Keratinocyte (primary cell): ENCODE measurements at regions not wholly inside any gene's neighbourhood (a gene's known extent, or its start where the extent isn't known, plus 50 kb on each side); places are given as distances from the start of the nearest gene placed in this dataset.

ENCODE experiments used
- DNase-seq: peaks from one replicate; pipeline ENCODE4 v3.0.0-alpha.2; 2011; ENCODE audit warnings: low read depth, missing footprints, low spot score
- FAIRE-seq: peaks from 2 replicates; lab custom pipeline; 2011; peaks lifted over from hg19 to GRCh38; lab: Jason Lieb, UNC
- H2AFZ ChIP-seq: 2 replicates; pipeline ENCODE4 v1.6.0; 2012; ENCODE audit warnings: low read length, control low read depth, inconsistent platforms; ENCODE audit not compliant: control insufficient read depth
- H3K27ac ChIP-seq: 2 replicates; pipeline ENCODE4 v1.5.1; 2011; ENCODE audit warnings: low read length; ENCODE audit not compliant: control insufficient read depth, insufficient read depth
- H3K27me3 ChIP-seq: 3 replicates; pipeline ENCODE4 v1.6.0; 2011; ENCODE audit warnings: low read length; ENCODE audit not compliant: control insufficient read depth, insufficient read depth; ENCODE audit errors: extremely low read depth
- H3K36me3 ChIP-seq, 2 experiments: 2 replicates in 1 of 2; 3 replicates in 1 of 2; pipeline ENCODE4 v1.5.1; 2011; ENCODE audit warnings: low read length in 2 of 2, mild to moderate bottlenecking in 1 of 2; ENCODE audit not compliant: control insufficient read depth in 2 of 2, insufficient read depth in 2 of 2; ENCODE audit errors: extremely low read depth in 1 of 2
- H3K4me1 ChIP-seq: 3 replicates; pipeline ENCODE4 v1.5.1; 2011; ENCODE audit warnings: low read length; ENCODE audit not compliant: control insufficient read depth, insufficient read depth; ENCODE audit errors: extremely low read depth
- H3K4me2 ChIP-seq: 3 replicates; pipeline ENCODE4 v1.6.0; 2011; ENCODE audit warnings: low read depth, low read length; ENCODE audit not compliant: control insufficient read depth, insufficient read depth; ENCODE audit errors: extremely low read depth
- H3K4me3 ChIP-seq, 3 experiments: fragments of 200-600 bp in 1 of 3; sonication (generic) in 1 of 3; 2 replicates in 2 of 3; 3 replicates in 1 of 3; pipeline ENCODE4 v1.5.1; 2011 to 2016; ENCODE audit warnings: low read length in 3 of 3, mild to moderate bottlenecking in 3 of 3, control low read depth in 2 of 3, inconsistent platforms in 1 of 3, low read depth in 1 of 3, mixed read lengths in 1 of 3, mixed run types in 1 of 3, moderate library complexity in 1 of 3; ENCODE audit not compliant: control insufficient read depth in 2 of 3, insufficient read depth in 2 of 3; ENCODE audit errors: extremely low read depth in 1 of 3
- H3K79me2 ChIP-seq: 2 replicates; pipeline ENCODE4 v1.6.0; 2012; ENCODE audit warnings: low read length; ENCODE audit not compliant: control insufficient read depth, insufficient read depth
- H3K9ac ChIP-seq: 3 replicates; pipeline ENCODE4 v1.6.0; 2011; ENCODE audit warnings: low read length; ENCODE audit not compliant: control insufficient read depth, insufficient read depth; ENCODE audit errors: extremely low read depth
- H3K9me1 ChIP-seq: 3 replicates; pipeline ENCODE4 v1.6.0; 2011; ENCODE audit warnings: low read length; ENCODE audit not compliant: control insufficient read depth, insufficient read depth; ENCODE audit errors: extremely low read depth
- H3K9me3 ChIP-seq: 2 replicates; pipeline ENCODE4 v1.5.1; 2012; ENCODE audit warnings: low read depth, low read length; ENCODE audit not compliant: control insufficient read depth
- H4K20me1 ChIP-seq: 3 replicates; pipeline ENCODE4 v1.6.0; 2011; ENCODE audit warnings: low read length; ENCODE audit not compliant: control insufficient read depth, insufficient read depth; ENCODE audit errors: extremely low read depth
- CTCF ChIP-seq, 3 experiments: IDR thresholded peaks in 1 of 3; conservative IDR thresholded peaks in 1 of 3; optimal IDR thresholded peaks in 1 of 3; 2 replicates in 2 of 3; 3 replicates in 1 of 3; pipeline versions ENCODE3 to v1.5.1; 2011; ENCODE audit warnings: low read length in 3 of 3, mild to moderate bottlenecking in 3 of 3, moderate library complexity in 2 of 3, control low read depth in 1 of 3, inconsistent platforms in 1 of 3; ENCODE audit not compliant: insufficient read depth in 2 of 3; ENCODE audit errors: extremely low read depth in 1 of 3
- EZH2 ChIP-seq: IDR thresholded peaks from one replicate; pipeline ENCODE4 v1.6.1; 2012; ENCODE audit warnings: inconsistent platforms, mild to moderate bottlenecking, low read length, moderate library complexity
- dilution Hi-C: fragments of 300-500 bp; cut with MboI; formaldehyde crosslinking; loops from one replicate; pipeline ENCODE4 v1.7.0; 2020; ENCODE audit warnings: low sequenced_read_pairs; ENCODE audit not compliant: extremely low pct_ligation_motif_present

GRCh38 chr5:74074111-74074510 is 448.1 kb downstream of the ARHGEF28 start:
- no peak overlapping the region for H3K27ac ChIP-seq
- H3K4me2 ChIP-seq: no peak overlapping the region
- H3K4me3 ChIP-seq: no peak overlapping the region
- no peaks in the 10 kb centered on the region for H4K20me1 ChIP-seq
- H2AFZ ChIP-seq: no peak overlapping the region
- no peaks in the 10 kb centered on the region for H3K27me3 ChIP-seq
- DNase-seq: no peak
- no peak for FAIRE-seq
- TF ChIP-seq EZH2 (no peak), CTCF (optimal IDR thresholded peaks at IDR 0.05 in 1 of 3, IDR thresholded peaks at IDR 0.05 in 1 of 3, conservative IDR thresholded peaks at IDR 0.05 in 1 of 3; ENCODE audit: extremely low read depth in 1 of 3, insufficient read depth in 2 of 3, low read length in 3 of 3) (no peak)
- H3K36me3 ChIP-seq: no peaks in the 10 kb centered on the region
- no peaks in the 10 kb centered on the region for H3K9me3 ChIP-seq
- dilution Hi-C loops: no loop called here
- H3K79me2 ChIP-seq: no peaks in the 10 kb centered on the region
- H3K4me1 ChIP-seq: peaks cover 6% of the 10 kb centered on the region
- H3K9ac ChIP-seq: no peak overlapping the region
- H3K9me1 ChIP-seq: no peaks in the 10 kb centered on the region

- H3K9me3 ChIP-seq: no peaks in the 10 kb centered on the region
- no peak overlapping the region for H3K4me3 ChIP-seq
- no peaks in the 10 kb centered on the region for H3K27me3 ChIP-seq
- dilution Hi-C loops: no loop called here
- peaks cover 6% of the 10 kb centered on the region for H3K4me1 ChIP-seq
- FAIRE-seq (no peak), DNase-seq (no peak)
- TF ChIP-seq EZH2 (no peak), CTCF (optimal IDR thresholded peaks at IDR 0.05 in 1 of 3, IDR thresholded peaks at IDR 0.05 in 1 of 3, conservative IDR thresholded peaks at IDR 0.05 in 1 of 3; ENCODE audit: extremely low read depth in 1 of 3, insufficient read depth in 2 of 3, low read length in 3 of 3) (no peak)
- H3K9me1 ChIP-seq: no peaks in the 10 kb centered on the region
- H3K79me2 ChIP-seq: no peaks in the 10 kb centered on the region
- H3K9ac ChIP-seq: no peak overlapping the region
- no peak overlapping the region for H3K27ac ChIP-seq
- no peaks in the 10 kb centered on the region for H3K36me3 ChIP-seq
- H3K4me2 ChIP-seq: no peak overlapping the region
- H2AFZ ChIP-seq: no peak overlapping the region
- H4K20me1 ChIP-seq: no peaks in the 10 kb centered on the region
These were observed 447.3 kb downstream of the ARHGEF28 start for GRCh38 chr5:74073257-74073656.
